ENCODE measurements at regions not wholly inside any gene's neighbourhood (a gene's known extent, or its start where the extent isn't known, plus 50 kb on each side); places are given as distances from the start of the nearest gene placed in this dataset.

GRCh38 chr12:98162906-98163678 lies 352.3 kb upstream of the TMPO start:
- Histone ChIP-seq H3K4me1 (ENCODE audit: insufficient read depth, low read length) (no peaks in the 10 kb centered on the region), H3K79me2 (ENCODE audit: insufficient read depth, low read length) (no peaks in the 10 kb centered on the region), H3K4ac (ENCODE audit: low read depth, low read length) (no peak overlapping the region), H4K8ac (replicated peaks; ENCODE audit: insufficient read length, low read depth, low read length) (no peak overlapping the region), H3K27me3 (ENCODE audit: insufficient read depth, low read length) (no peaks in the 10 kb centered on the region), H3K9ac (ENCODE audit: extremely low read depth, insufficient read length, low read length) (no peak overlapping the region), H4K5ac (ENCODE audit: insufficient read length, low read depth, low read length) (no peak overlapping the region), H3K23me2 (ENCODE audit: insufficient read length, low read depth, low read length, poor library complexity, severe bottlenecking) (no peaks in the 10 kb centered on the region), H3K27ac (ENCODE audit: insufficient read length, low read depth, low read length) (no peak overlapping the region), H3K56ac (ENCODE audit: insufficient read length, low read depth, low read length) (no peak overlapping the region), H2AFZ (ENCODE audit: low read length) (no peak overlapping the region), H2BK15ac (ENCODE audit: low read depth, low read length) (no peak overlapping the region), H2AK5ac (ENCODE audit: insufficient read length, low read length) (no peak overlapping the region), H2BK12ac (ENCODE audit: insufficient read length, low read depth, low read length) (no peak overlapping the region), H2BK5ac (ENCODE audit: insufficient read length, low read length) (no peak overlapping the region), H3K4me2 (ENCODE audit: insufficient read depth, insufficient read length, low read length) (no peak overlapping the region), H3K18ac (ENCODE audit: insufficient read length, low read depth, low read length) (no peak overlapping the region), H4K20me1 (ENCODE audit: control insufficient read depth, insufficient read depth, insufficient read length) (no peaks in the 10 kb centered on the region), H3K14ac (ENCODE audit: insufficient read depth, low read length) (no peak overlapping the region), H3K9me3 (ENCODE audit: control insufficient read depth, low read depth, low read length) (no peaks in the 10 kb centered on the region), H3T11ph (ENCODE audit: low read length) (no peak overlapping the region), H3K23ac (ENCODE audit: insufficient read length, low read depth, low read length) (no peak overlapping the region), H4K91ac (ENCODE audit: insufficient read length, low read depth, low read length) (no peak overlapping the region), H2BK20ac (ENCODE audit: low read depth, low read length, poor library complexity, severe bottlenecking) (no peak overlapping the region), H2BK120ac (ENCODE audit: low read depth, low read length, poor library complexity, severe bottlenecking) (no peak overlapping the region), H3K79me1 (ENCODE audit: insufficient read depth, low read depth, low read length, poor library complexity, severe bottlenecking) (no peaks in the 10 kb centered on the region)
- Mint-ChIP-seq H3K36me3 (ENCODE audit: insufficient read depth in 1 of 3, low read depth in 3 of 3) (no peaks in the 10 kb centered on the region), H3K4me1 (peaks cover 7% of the 10 kb centered on the region in 2 experiments), H3K27ac (no peak overlapping the region), H3K27me3 (ENCODE audit: low read depth) (no peaks in the 10 kb centered on the region), H3K9me3 (no peaks in the 10 kb centered on the region), H3K4me3 (no peak overlapping the region)
- no CpG with 5 or more reads among the region's 5 CpGs for WGBS (ENCODE audit: extremely low coverage, insufficient read length, low lambda C conversion rate)
- DNase-seq, result no peak
- TF ChIP-seq CTCF (conservative IDR thresholded peaks at IDR 0.05), result no peak

Measured in H9 (cell line).